ENCODE measurements at regions not wholly inside any gene's neighbourhood (a gene's known extent, or its start where the extent isn't known, plus 50 kb on each side); places are given as distances from the start of the nearest gene placed in this dataset.

DNA sequence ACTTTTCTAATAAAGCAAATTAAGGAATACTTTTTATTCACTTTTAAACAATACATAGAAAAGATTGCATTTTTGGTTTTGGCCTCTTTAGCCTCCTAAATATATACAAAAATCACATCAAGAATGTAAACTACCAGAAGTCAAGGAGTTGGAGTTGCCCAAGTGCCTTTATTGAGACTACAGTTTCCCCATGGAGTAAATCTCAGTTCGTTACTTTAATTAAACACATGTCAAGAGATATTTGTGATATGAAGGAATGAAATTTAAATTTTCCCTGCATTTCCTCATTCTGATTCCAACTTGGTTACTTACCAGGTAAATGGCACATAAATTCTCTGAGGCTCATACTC lies 492.9 kb downstream of the TNS3 start:
- H3K27ac ChIP-seq (ENCODE audit: low read depth, low read length), result no peak overlapping the region
- ChIA-PET POLR2A (no interaction called here), CTCF (interaction anchor here (0.7 to 2.6 kb wide), 5 partner anchors 10 to 1171 kb away, joined by 3 to 21 read pairs (median 4); partner anchors contain the start of gene IGFBP3)
- no peak overlapping the region for H3K4me3 ChIP-seq (ENCODE audit: low read depth, low read length)
- DNase-seq (ENCODE audit: low read depth, low spot score), result no peak
- H3K27me3 ChIP-seq (ENCODE audit: control insufficient read depth, insufficient read depth, low read length), result no peaks in the 10 kb centered on the region
- H3K9me3 ChIP-seq (ENCODE audit: control insufficient read depth, insufficient read depth, low read length), result no peaks in the 10 kb centered on the region
- TF ChIP-seq CTCF (IDR thresholded peaks at IDR 0.05; ENCODE audit: low read depth, low read length), result no peak

GRCh38 chr7:47088329-47089067 lies 493.4 kb downstream of the TNS3 start:
- DNase-seq (ENCODE audit: low read depth, low spot score), result no peak
- Histone ChIP-seq H3K27me3 (ENCODE audit: control insufficient read depth, insufficient read depth, low read length) (no peaks in the 10 kb centered on the region), H3K9me3 (ENCODE audit: control insufficient read depth, insufficient read depth, low read length) (no peaks in the 10 kb centered on the region), H3K27ac (ENCODE audit: low read depth, low read length) (no peak overlapping the region), H3K4me3 (ENCODE audit: low read depth, low read length) (no peak overlapping the region)
- TF ChIP-seq CTCF (IDR thresholded peaks at IDR 0.05; ENCODE audit: low read depth, low read length), result peak; percentile 91
- ChIA-PET CTCF (interaction anchor here (0.7 to 2.6 kb wide), 6 partner anchors 91 to 1171 kb away, joined by 3 to 21 read pairs (median 4); partner anchors contain the start of gene IGFBP3), POLR2A (no interaction called here)

DNA sequence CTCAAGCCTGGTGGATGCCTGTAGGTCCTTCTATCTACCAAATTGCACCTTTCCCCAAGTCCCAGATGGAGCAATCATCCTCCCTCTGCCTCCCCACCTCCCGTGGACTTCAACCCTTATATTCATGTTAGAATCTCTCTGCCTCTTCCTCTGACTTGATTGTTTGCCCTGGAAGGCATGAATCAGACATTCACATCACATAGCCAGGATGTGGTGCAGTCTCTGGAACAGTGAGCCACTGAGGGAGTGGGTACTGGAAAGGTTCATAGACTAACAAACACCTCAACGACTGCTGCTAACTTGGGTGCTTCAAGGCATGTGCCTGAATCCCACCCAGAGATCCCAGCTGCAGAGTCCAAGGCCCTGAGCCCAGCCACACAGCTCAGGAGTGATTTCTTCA lies 494.0 kb downstream of the TNS3 start:
- Histone ChIP-seq H3K4me3 (ENCODE audit: low read depth, low read length) (no peak overlapping the region), H3K27me3 (ENCODE audit: control insufficient read depth, insufficient read depth, low read length) (no peaks in the 10 kb centered on the region), H3K9me3 (ENCODE audit: control insufficient read depth, insufficient read depth, low read length) (no peaks in the 10 kb centered on the region), H3K27ac (ENCODE audit: low read depth, low read length) (no peak overlapping the region)
- TF ChIP-seq CTCF (IDR thresholded peaks at IDR 0.05; ENCODE audit: low read depth, low read length), result no peak
- ChIA-PET POLR2A (no interaction called here), CTCF (interaction anchor here (0.8 to 2.6 kb wide), 5 partner anchors 411 to 1170 kb away, joined by 3 to 21 read pairs (median 3); partner anchors contain the start of gene IGFBP3)
- DNase-seq (ENCODE audit: low read depth, low spot score), result no peak

GRCh38 chr7:47085491-47086275 lies 496.2 kb downstream of the TNS3 start:
- Histone ChIP-seq H3K9me3 (ENCODE audit: control insufficient read depth, insufficient read depth, low read length) (no peaks in the 10 kb centered on the region), H3K4me3 (ENCODE audit: low read depth, low read length) (no peak overlapping the region), H3K27me3 (ENCODE audit: control insufficient read depth, insufficient read depth, low read length) (no peaks in the 10 kb centered on the region), H3K27ac (ENCODE audit: low read depth, low read length) (no peak overlapping the region)
- no peak for DNase-seq (ENCODE audit: low read depth, low spot score)
- CTCF ChIA-PET, result interaction anchor here (0.5 to 2.2 kb wide), 2 partner anchors 284 to 1163 kb away, joined by 5 to 11 read pairs; no protein-coding TSS in a partner anchor
- TF ChIP-seq CTCF (IDR thresholded peaks at IDR 0.05; ENCODE audit: low read depth, low read length), result no peak
- POLR2A ChIA-PET, result no interaction called here
